Fibroblast of villous mesenchyme (primary cell): ENCODE measurements at regions not wholly inside any gene's neighbourhood (a gene's known extent, or its start where the extent isn't known, plus 50 kb on each side); places are given as distances from the start of the nearest gene placed in this dataset.

Experiments
- DNase-seq: peaks from one replicate; pipeline ENCODE4 v3.0.0-alpha.2; 2010; ENCODE audit warnings: low read depth
- H3K4me3 ChIP-seq: 2 replicates; pipeline ENCODE4 v1.5.1; 2011; ENCODE audit warnings: low read depth, mild to moderate bottlenecking, low read length
- CTCF ChIP-seq: IDR thresholded peaks from 2 replicates; pipeline ENCODE4 v1.5.1; 2012; ENCODE audit warnings: low read depth, mild to moderate bottlenecking, low read length; ENCODE audit not compliant: insufficient read depth

DNA sequence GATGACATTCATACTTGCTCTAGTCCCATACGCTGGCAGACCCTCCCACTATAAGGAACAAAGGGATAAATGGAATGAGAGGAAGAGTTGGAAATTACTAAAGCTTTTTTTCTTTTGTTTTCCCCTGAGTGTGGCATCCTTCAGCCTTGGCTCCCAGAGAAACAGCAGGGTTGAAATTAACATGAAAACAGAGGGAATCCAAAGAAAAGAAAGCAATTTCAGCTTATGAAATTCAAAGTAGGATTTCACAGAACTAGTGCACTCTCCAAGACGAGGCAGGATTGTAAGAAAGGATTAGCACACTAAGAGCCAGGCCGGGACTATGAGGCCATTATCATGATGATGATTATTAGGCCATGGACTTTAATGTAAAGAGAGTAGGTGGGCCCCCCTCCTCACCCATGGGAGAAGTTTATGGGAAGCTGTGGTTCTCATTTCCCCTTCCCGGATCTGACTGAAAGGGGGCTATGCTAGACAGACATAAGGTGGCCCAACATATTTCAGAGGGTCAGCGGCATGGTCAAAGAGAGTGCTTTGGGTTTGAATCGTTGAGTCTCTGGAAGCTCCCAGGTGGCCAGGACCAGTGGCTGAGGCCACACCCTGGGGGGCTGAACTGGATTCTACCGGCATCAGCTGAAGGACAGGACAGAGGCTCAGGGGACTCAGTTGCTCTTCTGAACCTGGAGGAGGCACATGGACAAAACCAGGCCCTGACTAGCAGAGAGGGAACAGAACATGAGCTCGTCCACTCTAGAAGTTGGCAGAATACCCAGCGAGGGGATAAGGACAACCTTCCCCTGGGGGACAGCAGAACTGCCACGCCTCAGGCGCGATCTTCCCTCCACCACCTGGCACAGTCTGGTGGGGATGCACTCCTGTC lies 100.1 kb upstream of the ARL4C start:
- no peak for TF ChIP-seq CTCF
- DNase-seq, result no peak
- H3K4me3 ChIP-seq, result no peak overlapping the region

GRCh38 chr2:234595829-234596228 lies 98.9 kb upstream of the ARL4C start:
- no peak overlapping the region for H3K4me3 ChIP-seq
- no peak for TF ChIP-seq CTCF
- peak; percentile 89 for DNase-seq

DNA sequence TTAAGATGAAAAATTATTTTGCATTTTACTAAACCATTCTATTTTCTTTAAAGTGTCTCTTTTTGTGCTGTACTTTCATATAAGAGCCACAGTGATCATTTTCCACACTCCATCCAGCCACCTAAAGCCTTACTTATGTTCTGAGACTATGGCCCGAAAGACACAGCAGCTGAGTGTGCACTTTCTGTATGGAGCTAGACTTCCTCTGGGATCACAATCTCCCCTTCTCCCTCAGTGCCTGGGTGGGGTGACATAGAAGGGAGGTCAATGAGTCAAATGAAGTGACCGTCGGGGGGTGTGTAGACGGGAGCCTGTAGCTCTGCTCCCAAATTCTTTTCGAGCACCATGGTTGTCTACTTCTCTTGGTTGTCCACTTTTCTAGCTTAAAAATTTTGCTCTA lies 97.8 kb upstream of the ARL4C start:
- DNase-seq, result no peak
- H3K4me3 ChIP-seq, result no peak overlapping the region
- no peak for TF ChIP-seq CTCF

GRCh38 chr2:234593636-234594035 lies 96.8 kb upstream of the ARL4C start:
- DNase-seq, result peak; percentile 76
- no peak for TF ChIP-seq CTCF
- no peak overlapping the region for H3K4me3 ChIP-seq

DNA sequence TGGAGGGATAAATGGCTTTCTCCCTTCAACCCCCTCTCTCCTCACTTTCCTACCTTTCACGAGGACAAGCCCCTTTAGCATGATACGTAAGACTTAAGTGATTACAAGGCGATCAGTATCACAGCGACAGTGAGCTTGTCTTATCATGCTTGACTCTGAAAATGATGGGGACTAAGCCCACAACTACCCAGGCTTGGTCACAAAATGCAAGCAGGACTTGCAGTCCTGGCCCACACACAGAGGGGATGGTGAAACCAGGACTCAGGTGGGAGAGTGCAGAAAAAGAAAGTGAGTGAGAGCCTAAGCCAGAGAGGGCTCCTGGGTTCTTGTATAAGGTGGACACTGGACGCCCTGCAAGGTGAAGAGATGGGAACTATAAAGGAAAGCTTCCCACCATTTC lies 95.7 kb upstream of the ARL4C start:
- DNase-seq, result no peak
- no peak for TF ChIP-seq CTCF
- H3K4me3 ChIP-seq, result no peak overlapping the region

DNA sequence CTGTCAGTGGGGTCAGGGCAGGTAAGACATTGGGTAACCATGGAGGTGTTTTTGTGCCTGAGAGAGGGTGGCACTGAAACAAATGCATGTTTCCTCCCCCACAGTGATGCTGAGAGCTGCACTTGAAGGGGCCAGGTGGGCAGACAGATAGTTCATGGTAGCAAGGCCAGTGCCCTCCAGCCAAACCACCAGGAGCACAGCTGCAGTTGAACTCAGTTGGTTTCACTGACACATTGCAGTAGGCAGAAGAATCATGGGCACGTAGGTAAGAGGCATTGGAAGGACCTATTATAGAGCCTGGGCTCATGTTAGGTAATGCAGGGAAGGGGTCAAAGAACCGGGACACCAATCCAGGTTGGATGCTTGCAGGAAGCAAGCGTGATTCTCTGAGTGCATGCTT lies 93.2 kb upstream of the ARL4C start:
- no peak for DNase-seq
- H3K4me3 ChIP-seq, result no peak overlapping the region
- no peak for TF ChIP-seq CTCF

DNA sequence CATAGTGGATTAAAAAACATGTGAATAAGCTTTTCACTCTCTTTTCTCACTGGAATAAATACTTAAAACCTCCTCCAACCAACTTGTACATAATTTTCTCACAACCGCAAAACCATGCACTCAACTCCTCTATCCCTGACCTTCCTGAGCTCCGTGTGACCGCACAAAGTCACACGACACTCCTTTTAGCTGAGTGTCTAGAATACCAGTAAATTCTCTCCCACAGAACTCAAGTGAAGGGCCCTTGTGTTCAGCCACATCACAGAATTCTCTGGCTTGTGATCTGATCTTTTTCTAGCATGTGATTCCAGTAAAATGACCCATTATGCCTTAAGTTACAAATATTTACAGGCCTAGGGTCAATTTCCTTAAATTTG lies 91.2 kb upstream of the ARL4C start:
- TF ChIP-seq CTCF, result no peak
- no peak overlapping the region for H3K4me3 ChIP-seq
- no peak for DNase-seq
